CD4-positive, alpha-beta T cell treated with Interleukin-10 for 1 hour (primary cell): ENCODE measurements at regions not wholly inside any gene's neighbourhood (a gene's known extent, or its start where the extent isn't known, plus 50 kb on each side); places are given as distances from the start of the nearest gene placed in this dataset.

Experiments used
- DNase-seq: peaks from one replicate; pipeline ENCODE4 v3.0.0-alpha.2; 2020

GRCh38 chr4:123819362-123820035 is 422.9 kb downstream of the SPRY1 start:
- no peak for DNase-seq

- DNase-seq: no peak
These were observed 425.3 kb downstream of the SPRY1 start for GRCh38 chr4:123821861-123822260.

GRCh38 chr4:123822353-123822752 is 425.8 kb downstream of the SPRY1 start:
- no peak for DNase-seq

GRCh38 chr4:123823244-123823643 is 426.6 kb downstream of the SPRY1 start:
- no peak for DNase-seq

GRCh38 chr4:123824524-123824923 is 427.9 kb downstream of the SPRY1 start:
- no peak for DNase-seq

- DNase-seq: no peak
These were observed 429.1 kb downstream of the SPRY1 start for GRCh38 chr4:123825596-123826291.

- no peak for DNase-seq
These were observed 430.3 kb downstream of the SPRY1 start for GRCh38 chr4:123826896-123827295.

- DNase-seq: no peak
These were observed 430.9 kb downstream of the SPRY1 start for GRCh38 chr4:123827511-123827910.

GRCh38 chr4:123830930-123831329 is 434.3 kb downstream of the SPRY1 start:
- DNase-seq: no peak

- DNase-seq: no peak
These were observed 435.8 kb downstream of the SPRY1 start for GRCh38 chr4:123832173-123833026.

GRCh38 chr4:123833171-123833643 is 436.6 kb downstream of the SPRY1 start:
- no peak for DNase-seq

- no peak for DNase-seq
These were observed 439.4 kb downstream of the SPRY1 start for GRCh38 chr4:123835831-123836590.

GRCh38 chr4:123836851-123837595 is 440.4 kb downstream of the SPRY1 start:
- DNase-seq: no peak

GRCh38 chr4:123838474-123838873 is 441.9 kb downstream of the SPRY1 start:
- DNase-seq: no peak

- no peak for DNase-seq
These were observed 443.6 kb downstream of the SPRY1 start for GRCh38 chr4:123840197-123840596.

GRCh38 chr4:123841447-123842121 is 445.0 kb downstream of the SPRY1 start:
- no peak for DNase-seq

GRCh38 chr4:123843137-123843536 is 446.5 kb downstream of the SPRY1 start:
- no peak for DNase-seq

- no peak for DNase-seq
These were observed 447.8 kb downstream of the SPRY1 start for GRCh38 chr4:123844374-123844773.

GRCh38 chr4:123846092-123846491 is 449.5 kb downstream of the SPRY1 start:
- DNase-seq: no peak

- no peak for DNase-seq
These were observed 450.0 kb downstream of the SPRY1 start for GRCh38 chr4:123846561-123846960.

- no peak for DNase-seq
These were observed 452.0 kb downstream of the SPRY1 start for GRCh38 chr4:123848606-123849005.
